ENCODE measurements at regions not wholly inside any gene's neighbourhood (a gene's known extent, or its start where the extent isn't known, plus 50 kb on each side); places are given as distances from the start of the nearest gene placed in this dataset.

GRCh38 chr7:125057963-125058362 is 128.3 kb upstream of the POT1 start:
- no peaks in the 10 kb centered on the region for H3K9me2 ChIP-seq (replicated peaks; ENCODE audit: control insufficient read depth, low read length)
- H3F3A ChIP-seq (ENCODE audit: control insufficient read depth, insufficient read depth), result no peaks in the 10 kb centered on the region
- no peaks in the 10 kb centered on the region for H3K9me3 ChIP-seq (ENCODE audit: control insufficient read depth, insufficient read depth, low read length)
- no peaks in the 10 kb centered on the region for H4K20me1 ChIP-seq (ENCODE audit: control insufficient read depth, insufficient read depth, low read depth, low read length)
- H3K4me3 ChIP-seq (ENCODE audit: low read length), result no peak overlapping the region
- no peak overlapping the region for H3K4me2 ChIP-seq (ENCODE audit: low read length)
- H3K27me3 ChIP-seq (ENCODE audit: control insufficient read depth, low read length), result no peaks in the 10 kb centered on the region
- H3K27ac ChIP-seq (ENCODE audit: low read depth, low read length), result no peak overlapping the region
- no peak for TF ChIP-seq CTCF (IDR thresholded peaks at IDR 0.05; ENCODE audit: low read depth, low read length, poor library complexity, severe bottlenecking)
- TF ChIP-seq EZH2phosphoT487 (IDR thresholded peaks at IDR 0.05; ENCODE audit: borderline replicate concordance, low read length), result no peak
- H3K4me1 ChIP-seq (ENCODE audit: control insufficient read depth, low read length), result no peaks in the 10 kb centered on the region
- no peaks in the 10 kb centered on the region for H3K79me2 ChIP-seq (ENCODE audit: control insufficient read depth, low read length)
- no peaks in the 10 kb centered on the region for H3K36me3 ChIP-seq (ENCODE audit: control insufficient read depth, low read length)

- no peak overlapping the region for H3K4me2 ChIP-seq (ENCODE audit: low read length)
- no peaks in the 10 kb centered on the region for H3F3A ChIP-seq (ENCODE audit: control insufficient read depth, insufficient read depth)
- no peaks in the 10 kb centered on the region for H3K9me3 ChIP-seq (ENCODE audit: control insufficient read depth, insufficient read depth, low read length)
- no peak for TF ChIP-seq CTCF (IDR thresholded peaks at IDR 0.05; ENCODE audit: low read depth, low read length, poor library complexity, severe bottlenecking)
- TF ChIP-seq EZH2phosphoT487 (IDR thresholded peaks at IDR 0.05; ENCODE audit: borderline replicate concordance, low read length), result no peak
- H3K27ac ChIP-seq (ENCODE audit: low read depth, low read length), result no peak overlapping the region
- H4K20me1 ChIP-seq (ENCODE audit: control insufficient read depth, insufficient read depth, low read depth, low read length), result no peaks in the 10 kb centered on the region
- H3K36me3 ChIP-seq (ENCODE audit: control insufficient read depth, low read length), result no peaks in the 10 kb centered on the region
- H3K9me2 ChIP-seq (replicated peaks; ENCODE audit: control insufficient read depth, low read length), result no peaks in the 10 kb centered on the region
- H3K79me2 ChIP-seq (ENCODE audit: control insufficient read depth, low read length), result no peaks in the 10 kb centered on the region
- no peaks in the 10 kb centered on the region for H3K4me1 ChIP-seq (ENCODE audit: control insufficient read depth, low read length)
- H3K27me3 ChIP-seq (ENCODE audit: control insufficient read depth, low read length), result no peaks in the 10 kb centered on the region
- H3K4me3 ChIP-seq (ENCODE audit: low read length), result no peak overlapping the region
Measured at GRCh38 chr7:125055376-125055775, 125.8 kb upstream of the POT1 start.

GRCh38 chr7:125046767-125047166 is 117.1 kb upstream of the POT1 start:
- Histone ChIP-seq H3K9me3 (ENCODE audit: control insufficient read depth, insufficient read depth, low read length) (no peaks in the 10 kb centered on the region), H3K27me3 (ENCODE audit: control insufficient read depth, low read length) (no peaks in the 10 kb centered on the region), H3K36me3 (ENCODE audit: control insufficient read depth, low read length) (no peaks in the 10 kb centered on the region), H3K4me1 (ENCODE audit: control insufficient read depth, low read length) (no peaks in the 10 kb centered on the region), H3K9me2 (replicated peaks; ENCODE audit: control insufficient read depth, low read length) (no peaks in the 10 kb centered on the region), H3K4me3 (ENCODE audit: low read length) (no peak overlapping the region), H3F3A (ENCODE audit: control insufficient read depth, insufficient read depth) (no peaks in the 10 kb centered on the region), H3K4me2 (ENCODE audit: low read length) (no peak overlapping the region), H4K20me1 (ENCODE audit: control insufficient read depth, insufficient read depth, low read depth, low read length) (no peaks in the 10 kb centered on the region), H3K79me2 (ENCODE audit: control insufficient read depth, low read length) (no peaks in the 10 kb centered on the region), H3K27ac (ENCODE audit: low read depth, low read length) (no peak overlapping the region)
- TF ChIP-seq EZH2phosphoT487 (IDR thresholded peaks at IDR 0.05; ENCODE audit: borderline replicate concordance, low read length) (no peak), CTCF (IDR thresholded peaks at IDR 0.05; ENCODE audit: low read depth, low read length, poor library complexity, severe bottlenecking) (no peak)

- H3K9me3 ChIP-seq (ENCODE audit: control insufficient read depth, insufficient read depth, low read length), result no peaks in the 10 kb centered on the region
- H3F3A ChIP-seq (ENCODE audit: control insufficient read depth, insufficient read depth), result no peaks in the 10 kb centered on the region
- no peaks in the 10 kb centered on the region for H3K9me2 ChIP-seq (replicated peaks; ENCODE audit: control insufficient read depth, low read length)
- H3K27me3 ChIP-seq (ENCODE audit: control insufficient read depth, low read length), result no peaks in the 10 kb centered on the region
- H3K4me3 ChIP-seq (ENCODE audit: low read length), result no peak overlapping the region
- H3K79me2 ChIP-seq (ENCODE audit: control insufficient read depth, low read length), result no peaks in the 10 kb centered on the region
- no peak overlapping the region for H3K4me2 ChIP-seq (ENCODE audit: low read length)
- H4K20me1 ChIP-seq (ENCODE audit: control insufficient read depth, insufficient read depth, low read depth, low read length), result no peaks in the 10 kb centered on the region
- no peak for TF ChIP-seq EZH2phosphoT487 (IDR thresholded peaks at IDR 0.05; ENCODE audit: borderline replicate concordance, low read length)
- TF ChIP-seq CTCF (IDR thresholded peaks at IDR 0.05; ENCODE audit: low read depth, low read length, poor library complexity, severe bottlenecking), result peak; percentile 24
- H3K4me1 ChIP-seq (ENCODE audit: control insufficient read depth, low read length), result no peaks in the 10 kb centered on the region
- no peaks in the 10 kb centered on the region for H3K36me3 ChIP-seq (ENCODE audit: control insufficient read depth, low read length)
- H3K27ac ChIP-seq (ENCODE audit: low read depth, low read length), result no peak overlapping the region
Measured at GRCh38 chr7:125033506-125033905, 103.9 kb upstream of the POT1 start.

All from DOHH2 (cell line).